ENCODE measurements at regions not wholly inside any gene's neighbourhood (a gene's known extent, or its start where the extent isn't known, plus 50 kb on each side); places are given as distances from the start of the nearest gene placed in this dataset.

- H3K9me3 ChIP-seq (ENCODE audit: insufficient read depth, low read length) = no peaks in the 10 kb centered on the region
- H3K4me2 ChIP-seq (ENCODE audit: low read depth, low read length, poor library complexity, severe bottlenecking) = no peak overlapping the region
- no peak overlapping the region for H2AFZ ChIP-seq (ENCODE audit: low read depth, low read length, severe bottlenecking)
- no peaks in the 10 kb centered on the region for H3K79me2 ChIP-seq (ENCODE audit: insufficient read depth, low read length)
- no peaks in the 10 kb centered on the region for H3F3A ChIP-seq (ENCODE audit: insufficient read depth)
- H3K36me3 ChIP-seq (ENCODE audit: low read length) = no peaks in the 10 kb centered on the region
- H3K27me3 ChIP-seq (ENCODE audit: low read length) = no peaks in the 10 kb centered on the region
- no peak overlapping the region for H3K4me3 ChIP-seq (ENCODE audit: insufficient read depth, low read length, poor library complexity, severe bottlenecking)
- no peak overlapping the region for H3K27ac ChIP-seq (ENCODE audit: low read depth, low read length)
- H3K9ac ChIP-seq (ENCODE audit: low read length) = no peak overlapping the region
- no peak for TF ChIP-seq EZH2phosphoT487 (conservative IDR thresholded peaks at IDR 0.05; ENCODE audit: low read length)
- no peak for TF ChIP-seq CTCF (IDR thresholded peaks at IDR 0.05; ENCODE audit: insufficient read depth, low read length, poor library complexity, severe bottlenecking)
- no peaks in the 10 kb centered on the region for H4K20me1 ChIP-seq (ENCODE audit: low read depth, low read length)
- no peaks in the 10 kb centered on the region; the same call in 1 of the 2 replicates for H3K9me2 ChIP-seq (replicated peaks; ENCODE audit: insufficient read depth, low read length)
Measured at GRCh38 chr5:89499787-89500186, 616.8 kb upstream of the MEF2C start.

- Histone ChIP-seq H2AFZ (ENCODE audit: low read depth, low read length, severe bottlenecking) (no peak overlapping the region), H3K4me2 (ENCODE audit: low read depth, low read length, poor library complexity, severe bottlenecking) (no peak overlapping the region), H3F3A (ENCODE audit: insufficient read depth) (no peaks in the 10 kb centered on the region)
Measured at GRCh38 chr5:89498699-89499098, 615.7 kb upstream of the MEF2C start.

GRCh38 chr5:89493414-89493813 is 610.4 kb upstream of the MEF2C start:
- Histone ChIP-seq H3K4me3 (ENCODE audit: insufficient read depth, low read length, poor library complexity, severe bottlenecking) (no peak overlapping the region), H3K36me3 (ENCODE audit: low read length) (no peaks in the 10 kb centered on the region), H3K27me3 (ENCODE audit: low read length) (no peaks in the 10 kb centered on the region), H3K79me2 (ENCODE audit: insufficient read depth, low read length) (no peaks in the 10 kb centered on the region), H3K27ac (ENCODE audit: low read depth, low read length) (no peak overlapping the region), H2AFZ (ENCODE audit: low read depth, low read length, severe bottlenecking) (no peak overlapping the region), H3K9ac (ENCODE audit: low read length) (no peak overlapping the region), H3F3A (ENCODE audit: insufficient read depth) (no peaks in the 10 kb centered on the region), H4K20me1 (ENCODE audit: low read depth, low read length) (no peaks in the 10 kb centered on the region), H3K9me3 (ENCODE audit: insufficient read depth, low read length) (no peaks in the 10 kb centered on the region), H3K9me2 (replicated peaks; ENCODE audit: insufficient read depth, low read length) (no peaks in the 10 kb centered on the region), H3K4me2 (ENCODE audit: low read depth, low read length, poor library complexity, severe bottlenecking) (no peak overlapping the region)
- no peak for TF ChIP-seq CTCF (IDR thresholded peaks at IDR 0.05; ENCODE audit: insufficient read depth, low read length, poor library complexity, severe bottlenecking)
- no peak for TF ChIP-seq EZH2phosphoT487 (conservative IDR thresholded peaks at IDR 0.05; ENCODE audit: low read length)

More at GRCh38 chr5:89498699-89499098, 615.7 kb upstream of the MEF2C start:
- no peaks in the 10 kb centered on the region for H3K79me2 ChIP-seq (ENCODE audit: insufficient read depth, low read length)
- H3K9ac ChIP-seq (ENCODE audit: low read length) = no peak overlapping the region
- H3K9me3 ChIP-seq (ENCODE audit: insufficient read depth, low read length) = no peaks in the 10 kb centered on the region
- H3K9me2 ChIP-seq (replicated peaks; ENCODE audit: insufficient read depth, low read length) = no peaks in the 10 kb centered on the region
- TF ChIP-seq EZH2phosphoT487 (conservative IDR thresholded peaks at IDR 0.05; ENCODE audit: low read length) (no peak), CTCF (IDR thresholded peaks at IDR 0.05; ENCODE audit: insufficient read depth, low read length, poor library complexity, severe bottlenecking) (no peak)
- no peak overlapping the region for H3K4me3 ChIP-seq (ENCODE audit: insufficient read depth, low read length, poor library complexity, severe bottlenecking)
- no peaks in the 10 kb centered on the region for H4K20me1 ChIP-seq (ENCODE audit: low read depth, low read length)
- H3K27ac ChIP-seq (ENCODE audit: low read depth, low read length) = no peak overlapping the region
- H3K36me3 ChIP-seq (ENCODE audit: low read length) = no peaks in the 10 kb centered on the region
- no peaks in the 10 kb centered on the region for H3K27me3 ChIP-seq (ENCODE audit: low read length)

All from SU-DHL-6 (cell line).